WTC11 (cell line): ENCODE measurements at regions not wholly inside any gene's neighbourhood (a gene's known extent, or its start where the extent isn't known, plus 50 kb on each side); places are given as distances from the start of the nearest gene placed in this dataset.

Source experiments
- ATAC-seq: fragments of 200-7000 bp; cut with Tn5 transposase; 2 replicates; pipeline ENCODE4 v1.10.0; 2021; ENCODE audit warnings: mild to moderate bottlenecking, moderate library complexity
- CTCF ChIA-PET: fragments of 300-600 bp; sonication (Branson Sonifier 250); formaldehyde crosslinking; loops from one replicate; lab custom pipeline; 2021; ENCODE audit warnings: antibody characterized with exemption; lab: Charles Lee
- POLR2A ChIA-PET: fragments of 350-600 bp; sonication (Branson Sonifier 250); formaldehyde crosslinking; loops from one replicate; lab custom pipeline; 2021; ENCODE audit warnings: antibody characterized with exemption; lab: Charles Lee
- DNase-seq: peaks from one replicate; pipeline ENCODE4 v3.0.0; 2021; ENCODE audit warnings: low spot score
- H3K27ac Mint-ChIP-seq: 2 replicates; pipeline ENCODE4 v1.8.0; 2021; ENCODE audit warnings: mixed read lengths
- H3K27me3 Mint-ChIP-seq: 2 replicates; pipeline ENCODE4 v1.8.0; 2021; ENCODE audit warnings: low read depth, mild to moderate bottlenecking, moderate library complexity, mixed read lengths
- H3K36me3 Mint-ChIP-seq: 2 replicates; pipeline ENCODE4 v1.8.0; 2021; ENCODE audit warnings: mixed read lengths
- H3K4me1 Mint-ChIP-seq: 2 replicates; pipeline ENCODE4 v1.8.0; 2022; ENCODE audit warnings: mixed read lengths
- H3K4me3 Mint-ChIP-seq: 2 replicates; pipeline ENCODE4 v1.8.0; 2021; ENCODE audit warnings: mild to moderate bottlenecking, moderate library complexity, mixed read lengths
- H3K9me3 Mint-ChIP-seq: 2 replicates; pipeline ENCODE4 v1.8.0; 2021; ENCODE audit warnings: mixed read lengths
- CBFB ChIP-seq: sonication (generic); formaldehyde crosslinking; IDR thresholded peaks from 2 replicates; pipeline ENCODE4 v1.8.1; 2022; ENCODE audit warnings: mild to moderate bottlenecking, low read depth, missing genetic modification reagents
- CREM ChIP-seq: sonication (generic); formaldehyde crosslinking; IDR thresholded peaks from 2 replicates; pipeline ENCODE4 v1.8.1; 2022; ENCODE audit warnings: mild to moderate bottlenecking, missing genetic modification reagents, moderate library complexity
- GABPB1 ChIP-seq: sonication (generic); formaldehyde crosslinking; IDR thresholded peaks from 2 replicates; pipeline ENCODE4 v1.8.1; 2023; ENCODE audit warnings: mild to moderate bottlenecking, missing genetic modification reagents
- NFYB ChIP-seq: sonication (generic); formaldehyde crosslinking; conservative IDR thresholded peaks from 2 replicates; pipeline ENCODE4 v1.8.0; 2022; ENCODE audit warnings: low read depth, missing genetic modification reagents
- NR2C2 ChIP-seq: sonication (generic); formaldehyde crosslinking; IDR thresholded peaks from 2 replicates; pipeline ENCODE4 v1.8.0; 2022; ENCODE audit warnings: mild to moderate bottlenecking, missing genetic modification reagents
- PRRX2 ChIP-seq: fragments of 250-450 bp; sonication (Bioruptor Pico); IDR thresholded peaks from 2 replicates; pipeline ENCODE4 v1.8.0; 2021; ENCODE audit warnings: mild to moderate bottlenecking
- RELA ChIP-seq: sonication (generic); formaldehyde crosslinking; IDR thresholded peaks from 2 replicates; pipeline ENCODE4 v1.8.1; 2022; ENCODE audit warnings: missing genetic modification reagents, mild to moderate bottlenecking, borderline replicate concordance
- SMAD4 ChIP-seq: sonication (generic); formaldehyde crosslinking; IDR thresholded peaks from 2 replicates; pipeline ENCODE4 v1.8.0; 2022; ENCODE audit warnings: mild to moderate bottlenecking, missing genetic modification reagents
- TP53 ChIP-seq: sonication (generic); formaldehyde crosslinking; IDR thresholded peaks from 2 replicates; pipeline ENCODE4 v1.8.1; 2023; ENCODE audit warnings: mild to moderate bottlenecking, missing genetic modification reagents
- ZNF263 ChIP-seq: sonication (generic); formaldehyde crosslinking; IDR thresholded peaks from 2 replicates; pipeline ENCODE4 v1.8.1; 2022; ENCODE audit warnings: low read depth, mild to moderate bottlenecking, moderate library complexity, missing genetic modification reagents
- TF ChIP-seq, protein P1 (sequence below): sonication (generic); formaldehyde crosslinking; IDR thresholded peaks from 2 replicates; pipeline ENCODE4 v1.8.1; 2022; ENCODE audit warnings: low read depth, missing genetic modification reagents, borderline replicate concordance
- TF ChIP-seq, protein P2 (sequence below): sonication (generic); formaldehyde crosslinking; IDR thresholded peaks from 2 replicates; pipeline ENCODE4 v1.8.1; 2022; ENCODE audit warnings: mild to moderate bottlenecking, moderate library complexity, missing genetic modification reagents
- TF ChIP-seq, protein P3 (sequence below): sonication (generic); formaldehyde crosslinking; IDR thresholded peaks from 2 replicates; pipeline ENCODE4 v1.8.0; 2022; ENCODE audit warnings: mild to moderate bottlenecking, missing genetic modification reagents
- TF ChIP-seq, protein P4 (sequence below): sonication (generic); formaldehyde crosslinking; IDR thresholded peaks from 2 replicates; pipeline ENCODE4 v1.8.1; 2023; ENCODE audit warnings: mild to moderate bottlenecking, missing genetic modification reagents, moderate library complexity
- TF ChIP-seq, protein P5 (sequence below): fragments of 250-450 bp; sonication (Bioruptor Pico); IDR thresholded peaks from 2 replicates; pipeline ENCODE4 v1.9.0; 2021; ENCODE audit warnings: mild to moderate bottlenecking, borderline replicate concordance
- TF ChIP-seq, protein P6 (sequence below): fragments of 250-450 bp; sonication (Bioruptor Pico); IDR thresholded peaks from 2 replicates; pipeline ENCODE4 v1.9.0; 2021; ENCODE audit warnings: mild to moderate bottlenecking
- TF ChIP-seq, protein P7 (sequence below): sonication (generic); formaldehyde crosslinking; IDR thresholded peaks from 2 replicates; pipeline ENCODE4 v1.8.0; 2023; ENCODE audit warnings: missing genetic modification reagents

DNA sequence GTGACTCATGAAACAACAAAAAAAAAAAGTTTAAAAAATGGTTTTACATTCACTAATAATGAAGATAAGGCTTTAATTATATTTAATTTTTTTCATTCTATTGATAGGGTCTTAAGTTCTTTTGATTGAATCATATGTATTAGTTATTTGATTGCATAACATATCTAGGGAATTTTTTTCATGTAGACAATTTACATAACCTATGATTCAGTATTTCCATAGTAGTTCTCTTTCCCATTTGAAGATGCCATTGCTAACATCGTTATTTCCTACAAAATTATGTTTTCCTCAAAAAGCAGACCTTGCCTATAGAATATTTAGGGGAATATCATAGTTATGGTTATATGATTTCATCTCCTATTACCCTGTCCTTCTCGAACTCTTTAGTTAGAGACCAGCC is 463.4 kb downstream of the TFAP2B start:
- CTCF ChIA-PET: no interaction called here
- H3K27me3 Mint-ChIP-seq: no peaks in the 10 kb centered on the region
- no peak overlapping the region for H3K4me3 Mint-ChIP-seq
- DNase-seq (no peak), ATAC-seq (no peak)
- H3K9me3 Mint-ChIP-seq: peaks cover 11% of the 10 kb centered on the region
- TF ChIP-seq TP53 (CRISPR knock-in tag): no peak
- TF ChIP-seq NR2C2: no peak
- TF ChIP-seq CREM (CRISPR knock-in tag): no peak
- TF ChIP-seq NFYB (CRISPR knock-in tag): no peak
- TF ChIP-seq, all 79 proteins: peak for 0
- Mint-ChIP-seq H3K36me3 (no peaks in the 10 kb centered on the region), H3K4me1 (peaks cover 7% of the 10 kb centered on the region), H3K27ac (no peak overlapping the region)
- POLR2A ChIA-PET: no interaction called here

DNA sequence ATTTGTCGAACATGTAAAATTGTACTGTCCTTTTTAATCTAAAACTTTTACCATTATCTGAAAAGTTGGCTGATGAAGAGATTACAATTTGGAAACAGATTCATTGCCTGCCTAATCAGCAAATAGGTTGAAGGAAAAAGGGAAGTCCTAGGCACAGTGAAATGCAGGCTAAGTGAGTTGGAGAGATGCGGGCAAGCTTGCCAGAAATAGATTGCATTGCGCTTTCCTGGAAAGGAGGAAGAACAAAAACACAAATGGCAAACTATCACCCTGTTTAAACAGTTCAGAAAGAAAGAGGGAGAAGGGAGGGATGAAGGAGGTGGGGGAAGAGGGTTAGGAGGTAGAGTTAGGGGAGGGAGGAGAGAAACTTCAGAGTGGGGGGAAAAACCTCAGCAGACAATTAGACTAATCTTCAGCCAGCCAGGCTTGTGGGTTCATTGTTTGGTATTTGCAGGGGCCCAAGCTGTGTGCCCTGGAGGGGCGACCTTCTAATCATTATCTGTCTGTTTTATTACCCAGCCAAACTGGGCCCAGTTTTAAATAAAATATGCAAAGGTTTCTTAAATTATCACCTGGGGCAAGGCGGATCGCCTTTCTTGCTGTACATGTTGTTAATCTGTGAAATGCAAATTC is 465.2 kb downstream of the TFAP2B start:
- TF ChIP-seq PRRX2: no peak
- TF ChIP-seq, protein P1, sequence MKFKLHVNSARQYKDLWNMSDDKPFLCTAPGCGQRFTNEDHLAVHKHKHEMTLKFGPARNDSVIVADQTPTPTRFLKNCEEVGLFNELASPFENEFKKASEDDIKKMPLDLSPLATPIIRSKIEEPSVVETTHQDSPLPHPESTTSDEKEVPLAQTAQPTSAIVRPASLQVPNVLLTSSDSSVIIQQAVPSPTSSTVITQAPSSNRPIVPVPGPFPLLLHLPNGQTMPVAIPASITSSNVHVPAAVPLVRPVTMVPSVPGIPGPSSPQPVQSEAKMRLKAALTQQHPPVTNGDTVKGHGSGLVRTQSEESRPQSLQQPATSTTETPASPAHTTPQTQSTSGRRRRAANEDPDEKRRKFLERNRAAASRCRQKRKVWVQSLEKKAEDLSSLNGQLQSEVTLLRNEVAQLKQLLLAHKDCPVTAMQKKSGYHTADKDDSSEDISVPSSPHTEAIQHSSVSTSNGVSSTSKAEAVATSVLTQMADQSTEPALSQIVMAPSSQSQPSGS (CRISPR knock-in tag): no peak
- TF ChIP-seq, protein P2, sequence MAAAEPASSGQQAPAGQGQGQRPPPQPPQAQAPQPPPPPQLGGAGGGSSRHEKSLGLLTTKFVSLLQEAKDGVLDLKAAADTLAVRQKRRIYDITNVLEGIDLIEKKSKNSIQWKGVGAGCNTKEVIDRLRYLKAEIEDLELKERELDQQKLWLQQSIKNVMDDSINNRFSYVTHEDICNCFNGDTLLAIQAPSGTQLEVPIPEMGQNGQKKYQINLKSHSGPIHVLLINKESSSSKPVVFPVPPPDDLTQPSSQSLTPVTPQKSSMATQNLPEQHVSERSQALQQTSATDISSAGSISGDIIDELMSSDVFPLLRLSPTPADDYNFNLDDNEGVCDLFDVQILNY (CRISPR knock-in tag): no peak
- no peak for TF ChIP-seq RELA (CRISPR knock-in tag)
- TF ChIP-seq, protein P3, sequence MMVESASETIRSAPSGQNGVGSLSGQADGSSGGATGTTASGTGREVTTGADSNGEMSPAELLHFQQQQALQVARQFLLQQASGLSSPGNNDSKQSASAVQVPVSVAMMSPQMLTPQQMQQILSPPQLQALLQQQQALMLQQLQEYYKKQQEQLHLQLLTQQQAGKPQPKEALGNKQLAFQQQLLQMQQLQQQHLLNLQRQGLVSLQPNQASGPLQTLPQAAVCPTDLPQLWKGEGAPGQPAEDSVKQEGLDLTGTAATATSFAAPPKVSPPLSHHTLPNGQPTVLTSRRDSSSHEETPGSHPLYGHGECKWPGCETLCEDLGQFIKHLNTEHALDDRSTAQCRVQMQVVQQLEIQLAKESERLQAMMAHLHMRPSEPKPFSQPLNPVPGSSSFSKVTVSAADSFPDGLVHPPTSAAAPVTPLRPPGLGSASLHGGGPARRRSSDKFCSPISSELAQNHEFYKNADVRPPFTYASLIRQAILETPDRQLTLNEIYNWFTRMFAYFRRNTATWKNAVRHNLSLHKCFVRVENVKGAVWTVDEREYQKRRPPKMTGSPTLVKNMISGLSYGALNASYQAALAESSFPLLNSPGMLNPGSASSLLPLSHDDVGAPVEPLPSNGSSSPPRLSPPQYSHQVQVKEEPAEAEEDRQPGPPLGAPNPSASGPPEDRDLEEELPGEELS (CRISPR knock-in tag): no peak
- no peak for TF ChIP-seq CBFB (CRISPR knock-in tag)
- Mint-ChIP-seq H3K9me3 (peaks cover 11% of the 10 kb centered on the region), H3K36me3 (no peaks in the 10 kb centered on the region), H3K27me3 (no peaks in the 10 kb centered on the region), H3K4me3 (no peak overlapping the region), H3K27ac (no peak overlapping the region), H3K4me1 (peaks cover 7% of the 10 kb centered on the region)
- ChIA-PET POLR2A (no interaction called here), CTCF (no interaction called here)
- ATAC-seq (no peak), DNase-seq (no peak)

DNA sequence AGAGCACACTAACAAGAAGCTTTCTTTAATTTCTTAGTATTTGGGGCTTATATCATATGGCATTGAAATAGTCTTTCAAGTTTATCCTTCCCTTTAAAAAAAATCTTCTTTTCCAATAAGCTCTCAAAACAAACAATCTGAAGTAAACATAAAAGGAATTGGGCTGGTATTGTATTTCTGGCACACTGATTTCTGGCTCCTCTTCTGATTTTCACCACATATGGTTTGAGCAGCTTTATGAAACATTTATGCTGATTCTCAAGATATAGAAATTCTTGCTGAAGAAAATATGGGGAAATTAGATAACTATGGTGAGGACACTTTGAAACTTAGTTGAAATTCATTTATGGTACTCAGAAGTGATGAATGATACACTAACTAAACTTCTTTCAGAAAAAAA is 467.2 kb downstream of the TFAP2B start:
- DNase-seq: no peak
- no peaks in the 10 kb centered on the region for H3K27me3 Mint-ChIP-seq
- no peak for ATAC-seq
- ChIA-PET POLR2A (no interaction called here), CTCF (no interaction called here)
- H3K9me3 Mint-ChIP-seq: peaks cover 2% of the 10 kb centered on the region
- H3K4me1 Mint-ChIP-seq: peaks cover 22% of the 10 kb centered on the region
- no peak overlapping the region for H3K4me3 Mint-ChIP-seq
- no peak overlapping the region for H3K27ac Mint-ChIP-seq
- no peaks in the 10 kb centered on the region for H3K36me3 Mint-ChIP-seq
- TF ChIP-seq ZNF263 (CRISPR knock-in tag) (no peak), GABPB1 (no peak), SMAD4 (CRISPR knock-in tag) (no peak)
- TF ChIP-seq, protein P4, sequence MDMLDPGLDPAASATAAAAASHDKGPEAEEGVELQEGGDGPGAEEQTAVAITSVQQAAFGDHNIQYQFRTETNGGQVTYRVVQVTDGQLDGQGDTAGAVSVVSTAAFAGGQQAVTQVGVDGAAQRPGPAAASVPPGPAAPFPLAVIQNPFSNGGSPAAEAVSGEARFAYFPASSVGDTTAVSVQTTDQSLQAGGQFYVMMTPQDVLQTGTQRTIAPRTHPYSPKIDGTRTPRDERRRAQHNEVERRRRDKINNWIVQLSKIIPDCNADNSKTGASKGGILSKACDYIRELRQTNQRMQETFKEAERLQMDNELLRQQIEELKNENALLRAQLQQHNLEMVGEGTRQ: no peak
- TF ChIP-seq, protein P5, sequence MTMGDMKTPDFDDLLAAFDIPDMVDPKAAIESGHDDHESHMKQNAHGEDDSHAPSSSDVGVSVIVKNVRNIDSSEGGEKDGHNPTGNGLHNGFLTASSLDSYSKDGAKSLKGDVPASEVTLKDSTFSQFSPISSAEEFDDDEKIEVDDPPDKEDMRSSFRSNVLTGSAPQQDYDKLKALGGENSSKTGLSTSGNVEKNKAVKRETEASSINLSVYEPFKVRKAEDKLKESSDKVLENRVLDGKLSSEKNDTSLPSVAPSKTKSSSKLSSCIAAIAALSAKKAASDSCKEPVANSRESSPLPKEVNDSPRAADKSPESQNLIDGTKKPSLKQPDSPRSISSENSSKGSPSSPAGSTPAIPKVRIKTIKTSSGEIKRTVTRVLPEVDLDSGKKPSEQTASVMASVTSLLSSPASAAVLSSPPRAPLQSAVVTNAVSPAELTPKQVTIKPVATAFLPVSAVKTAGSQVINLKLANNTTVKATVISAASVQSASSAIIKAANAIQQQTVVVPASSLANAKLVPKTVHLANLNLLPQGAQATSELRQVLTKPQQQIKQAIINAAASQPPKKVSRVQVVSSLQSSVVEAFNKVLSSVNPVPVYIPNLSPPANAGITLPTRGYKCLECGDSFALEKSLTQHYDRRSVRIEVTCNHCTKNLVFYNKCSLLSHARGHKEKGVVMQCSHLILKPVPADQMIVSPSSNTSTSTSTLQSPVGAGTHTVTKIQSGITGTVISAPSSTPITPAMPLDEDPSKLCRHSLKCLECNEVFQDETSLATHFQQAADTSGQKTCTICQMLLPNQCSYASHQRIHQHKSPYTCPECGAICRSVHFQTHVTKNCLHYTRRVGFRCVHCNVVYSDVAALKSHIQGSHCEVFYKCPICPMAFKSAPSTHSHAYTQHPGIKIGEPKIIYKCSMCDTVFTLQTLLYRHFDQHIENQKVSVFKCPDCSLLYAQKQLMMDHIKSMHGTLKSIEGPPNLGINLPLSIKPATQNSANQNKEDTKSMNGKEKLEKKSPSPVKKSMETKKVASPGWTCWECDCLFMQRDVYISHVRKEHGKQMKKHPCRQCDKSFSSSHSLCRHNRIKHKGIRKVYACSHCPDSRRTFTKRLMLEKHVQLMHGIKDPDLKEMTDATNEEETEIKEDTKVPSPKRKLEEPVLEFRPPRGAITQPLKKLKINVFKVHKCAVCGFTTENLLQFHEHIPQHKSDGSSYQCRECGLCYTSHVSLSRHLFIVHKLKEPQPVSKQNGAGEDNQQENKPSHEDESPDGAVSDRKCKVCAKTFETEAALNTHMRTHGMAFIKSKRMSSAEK (CRISPR knock-in tag): no peak
- TF ChIP-seq, protein P6, sequence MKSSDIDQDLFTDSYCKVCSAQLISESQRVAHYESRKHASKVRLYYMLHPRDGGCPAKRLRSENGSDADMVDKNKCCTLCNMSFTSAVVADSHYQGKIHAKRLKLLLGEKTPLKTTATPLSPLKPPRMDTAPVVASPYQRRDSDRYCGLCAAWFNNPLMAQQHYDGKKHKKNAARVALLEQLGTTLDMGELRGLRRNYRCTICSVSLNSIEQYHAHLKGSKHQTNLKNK (CRISPR knock-in tag): no peak
- TF ChIP-seq, protein P2 (CRISPR knock-in tag): no peak
- TF ChIP-seq, protein P7, sequence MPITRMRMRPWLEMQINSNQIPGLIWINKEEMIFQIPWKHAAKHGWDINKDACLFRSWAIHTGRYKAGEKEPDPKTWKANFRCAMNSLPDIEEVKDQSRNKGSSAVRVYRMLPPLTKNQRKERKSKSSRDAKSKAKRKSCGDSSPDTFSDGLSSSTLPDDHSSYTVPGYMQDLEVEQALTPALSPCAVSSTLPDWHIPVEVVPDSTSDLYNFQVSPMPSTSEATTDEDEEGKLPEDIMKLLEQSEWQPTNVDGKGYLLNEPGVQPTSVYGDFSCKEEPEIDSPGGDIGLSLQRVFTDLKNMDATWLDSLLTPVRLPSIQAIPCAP (CRISPR knock-in tag): no peak
